ENCODE measurements at regions not wholly inside any gene's neighbourhood (a gene's known extent, or its start where the extent isn't known, plus 50 kb on each side); places are given as distances from the start of the nearest gene placed in this dataset.
A peak's percentile ranks its signal among the peaks of the same experiment; 100 is the strongest.

GRCh38 chr13:58994777-58995176 lies 1169.0 kb downstream of the DIAPH3 start (continued):
- no peak for TF ChIP-seq ZNF207 (IDR thresholded peaks at IDR 0.05; ENCODE audit: borderline replicate concordance)
- no peak for TF ChIP-seq KDM1A (IDR thresholded peaks at IDR 0.05; ENCODE audit: borderline replicate concordance)
- no peak for TF ChIP-seq NRF1 (conservative IDR thresholded peaks at IDR 0.05; ENCODE audit: low read depth, low read length)
- TF ChIP-seq ZBTB4 (CRISPR knock-in tag; IDR thresholded peaks at IDR 0.05), result no peak
- TF ChIP-seq PML (IDR thresholded peaks at IDR 0.05; ENCODE audit: low read length), result no peak
- TF ChIP-seq CTCF (IDR thresholded peaks at IDR 0.05 in 2 of 3, conservative IDR thresholded peaks at IDR 0.05 in 1 of 3; ENCODE audit: control insufficient read depth in 2 of 3, extremely low read depth in 1 of 3, insufficient read depth in 1 of 3, low read depth in 3 of 3, low read length in 3 of 3), result peak in 1 of 3 experiments; percentile 11; a peak in 1 of 6 replicates

- CTCF ChIA-PET, result interaction anchor here (0.6 to 1.3 kb wide), 2 partner anchors 263 to 1732 kb away, joined by 3 to 4 read pairs; no protein-coding TSS in a partner anchor
- H3K4me3 ChIP-seq, result no peak overlapping the region
Measured at GRCh38 chr13:58998716-58999115, 1165.0 kb downstream of the DIAPH3 start.

More at GRCh38 chr13:58998716-58999115, 1165.0 kb downstream of the DIAPH3 start:
- SMC1A ChIA-PET (ENCODE audit: uncharacterized antibody, unreplicated experiment), result no interaction called here
- H3K4me1 ChIP-seq (ENCODE audit: control insufficient read depth, insufficient read depth, low read length), result no peaks in the 10 kb centered on the region
- POLR2A ChIA-PET, result no interaction called here
- no peaks in the 10 kb centered on the region for H3K9me3 ChIP-seq (replicated peaks; ENCODE audit: control insufficient read depth, insufficient read depth, low read length)
- DNase-seq (ENCODE audit: low read depth, low spot score) (no peak), FAIRE-seq (no peak), ATAC-seq (no peak)
- no peak overlapping the region for H3K27ac ChIP-seq (ENCODE audit: control insufficient read depth, insufficient read depth)
- no peaks in the 10 kb centered on the region for H3K27me3 ChIP-seq (replicated peaks in 1 of 2; ENCODE audit: control insufficient read depth in 2 of 2, insufficient read depth in 2 of 2, low read length in 1 of 2)
- no peaks in the 10 kb centered on the region for H4K20me1 ChIP-seq (ENCODE audit: control insufficient read depth, insufficient read depth)
- WGBS (ENCODE audit: insufficient coverage, insufficient replicate concordance, low lambda C conversion rate, missing lambda C conversion rate), result 0% methylated on average over 2 of the region's 2 CpGs
- RAD21 ChIA-PET (ENCODE audit: unreplicated experiment), result no interaction called here
- H3K36me3 ChIP-seq (ENCODE audit: control insufficient read depth in 2 of 2, insufficient read depth in 2 of 2, low read length in 1 of 2), result no peaks in the 10 kb centered on the region
- H2AFZ ChIP-seq (ENCODE audit: control insufficient read depth, low read depth, low read length), result no peak overlapping the region
- no TSS peak for BruUV-seq (replicated peaks)
- no peaks in the 10 kb centered on the region for H3K79me2 ChIP-seq (ENCODE audit: control insufficient read depth, insufficient read depth, low read length)
- in situ Hi-C loops (cut with MboI) (no loop called here), intact Hi-C loops (cut with micrococcal nuclease; ENCODE audit: unreplicated experiment) (no loop called here)
- TF ChIP-seq NR2F1 (conservative IDR thresholded peaks at IDR 0.05) (no peak), ATF7 (IDR thresholded peaks at IDR 0.05; ENCODE audit: low read depth) (no peak)
- H3K9ac ChIP-seq (ENCODE audit: control insufficient read depth, insufficient read depth, low read length), result no peak overlapping the region
- no peak overlapping the region for H3K4me2 ChIP-seq (ENCODE audit: control insufficient read depth, insufficient read depth)
